SH-SY5Y (cell line): ENCODE measurements at regions not wholly inside any gene's neighbourhood (a gene's known extent, or its start where the extent isn't known, plus 50 kb on each side); places are given as distances from the start of the nearest gene placed in this dataset.

Source experiments
- GATA2 ChIP-seq: IDR thresholded peaks from 2 replicates; pipeline ENCODE4 v1.6.1; 2011; ENCODE audit warnings: mild to moderate bottlenecking, low read depth, low read length
- GATA3 ChIP-seq: IDR thresholded peaks from 2 replicates; pipeline ENCODE4 v1.6.1; 2011; ENCODE audit warnings: low read depth, mild to moderate bottlenecking, low read length, moderate library complexity

DNA sequence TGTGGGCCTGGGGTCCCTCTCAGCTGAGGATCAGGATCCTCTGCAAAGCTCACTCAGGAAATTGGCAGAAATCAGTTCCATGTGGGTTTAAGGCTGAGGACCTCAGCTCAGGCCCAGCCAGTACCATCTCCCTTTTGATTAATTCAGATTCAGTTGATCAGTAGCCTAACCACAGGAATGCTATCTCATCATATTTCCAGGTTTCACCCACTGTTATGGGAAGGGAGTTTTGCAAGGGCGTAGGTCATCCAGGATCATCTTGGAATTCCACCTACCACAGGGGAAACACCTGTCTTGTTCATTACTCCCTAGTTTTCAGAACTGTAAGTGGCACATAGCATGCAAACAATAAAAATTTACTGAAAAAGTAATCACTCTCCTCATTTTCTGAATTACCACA is 399.5 kb upstream of the CNTN3 start:
- TF ChIP-seq GATA2, result no peak
- TF ChIP-seq GATA3, result no peak
